Cardiac fibroblast (primary cell): ENCODE measurements at regions not wholly inside any gene's neighbourhood (a gene's known extent, or its start where the extent isn't known, plus 50 kb on each side); places are given as distances from the start of the nearest gene placed in this dataset.

Experiments
- DNase-seq, 2 donors: peaks; one replicate each; pipeline versions ENCODE4 v3.0.0 to v3.0.0-alpha.2; 2010; ENCODE audit warnings: low read depth in 2 of 2
- H3K4me3 ChIP-seq, 2 donors: replicated peaks in 1 of 2; 1 replicate in 1 of 2; 2 replicates in 1 of 2; pipeline ENCODE4 v1.5.1; 2011; ENCODE audit warnings: low read depth in 2 of 2, low read length in 2 of 2, mild to moderate bottlenecking in 2 of 2, moderate library complexity in 1 of 2
- CTCF ChIP-seq: IDR thresholded peaks from one replicate; pipeline ENCODE4 v1.5.1; 2011; ENCODE audit warnings: low read depth, mild to moderate bottlenecking, low read length, inconsistent platforms

DNA sequence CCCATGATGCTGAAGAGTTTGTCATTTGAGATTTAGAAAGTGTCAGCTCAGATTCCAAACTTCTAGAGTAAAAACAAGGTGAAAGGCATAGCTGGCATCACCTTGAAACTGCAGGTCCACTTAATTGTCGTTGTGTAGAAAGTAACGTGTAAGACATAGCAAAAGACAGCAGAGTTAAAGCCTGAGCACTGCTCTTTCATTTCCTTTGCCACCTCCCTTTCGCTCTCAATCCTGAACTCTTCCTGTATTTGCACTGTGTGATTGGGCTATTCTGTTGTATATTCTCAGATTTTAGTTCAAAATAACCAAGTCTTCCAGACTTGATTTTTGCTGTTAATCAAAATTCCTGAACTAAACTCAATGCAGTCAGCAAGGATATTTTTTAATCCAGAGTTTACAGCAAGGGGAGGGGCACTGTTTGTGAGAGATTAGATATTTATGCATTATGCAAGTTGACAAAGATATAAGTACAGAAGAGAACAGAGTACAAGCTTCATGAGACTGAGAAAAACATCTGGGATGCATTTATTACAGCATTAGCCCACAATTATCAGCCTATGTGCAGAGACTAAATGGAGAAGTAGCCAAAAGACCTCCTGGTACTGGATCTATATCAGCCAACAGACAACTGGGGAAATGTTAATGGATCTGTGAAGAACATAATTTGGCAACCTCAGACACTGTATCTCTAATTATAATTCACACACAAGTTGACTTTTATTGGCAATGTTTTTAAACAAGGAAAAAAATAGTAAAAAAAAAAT is 328.6 kb downstream of the SUCLA2 start:
- no peak for TF ChIP-seq CTCF
- peak; percentile 2 to 75 for DNase-seq
- H3K4me3 ChIP-seq, result no peak overlapping the region

DNA sequence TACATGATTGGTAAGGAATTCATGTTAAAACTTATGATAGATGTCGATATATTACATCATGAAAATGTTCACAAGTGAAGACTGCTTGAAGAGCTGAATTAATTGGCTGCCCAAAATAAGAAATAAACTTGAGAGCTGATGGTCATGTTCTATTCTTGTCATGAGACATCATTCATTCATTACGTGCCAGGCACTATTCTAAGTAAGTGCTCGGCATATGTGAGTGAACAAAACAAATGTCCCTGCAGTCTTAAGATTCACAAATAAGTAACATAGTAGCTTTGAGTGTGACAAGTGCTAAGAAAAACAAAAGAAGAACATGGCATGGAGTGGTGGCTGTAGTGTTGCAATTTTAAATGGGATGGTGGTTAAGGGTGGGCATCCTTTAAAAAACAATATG is 329.3 kb downstream of the SUCLA2 start:
- no peak for TF ChIP-seq CTCF
- no peak for DNase-seq
- H3K4me3 ChIP-seq, result no peak overlapping the region

DNA sequence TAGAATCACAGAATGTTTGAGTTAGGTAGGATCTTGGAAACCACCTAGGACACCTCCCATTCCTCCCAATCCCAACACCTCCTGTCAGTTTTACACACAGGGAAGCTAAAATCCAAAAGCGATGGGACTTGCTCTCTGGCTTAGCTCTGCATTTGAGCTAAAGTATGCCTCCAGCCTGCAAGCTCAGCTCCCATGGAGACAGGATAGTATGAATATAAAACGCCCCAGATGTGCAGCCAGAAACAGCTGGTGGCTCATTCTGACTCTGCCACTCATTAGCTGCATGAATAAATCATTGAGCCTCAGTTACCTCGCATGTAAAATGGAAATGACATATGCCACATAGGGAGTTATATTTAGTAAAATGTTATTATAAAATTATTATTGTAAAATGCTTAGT is 336.0 kb downstream of the SUCLA2 start:
- TF ChIP-seq CTCF, result no peak
- no peak overlapping the region for H3K4me3 ChIP-seq
- no peak for DNase-seq

- peak; percentile 65 to 68 for DNase-seq
- TF ChIP-seq CTCF, result no peak
Observed at GRCh38 chr13:47661076-47661475, 340.0 kb downstream of the SUCLA2 start.

GRCh38 chr13:47656651-47657050 is 344.4 kb downstream of the SUCLA2 start:
- TF ChIP-seq CTCF, result no peak
- no peak overlapping the region for H3K4me3 ChIP-seq
- no peak for DNase-seq

More at GRCh38 chr13:47661076-47661475, 340.0 kb downstream of the SUCLA2 start:
- no peak overlapping the region for H3K4me3 ChIP-seq

GRCh38 chr13:47650209-47650608 is 350.9 kb downstream of the SUCLA2 start:
- DNase-seq, result no peak
- no peak for TF ChIP-seq CTCF
- no peak overlapping the region for H3K4me3 ChIP-seq

GRCh38 chr13:47647001-47647400 is 354.1 kb downstream of the SUCLA2 start:
- no peak for TF ChIP-seq CTCF
- no peak overlapping the region for H3K4me3 ChIP-seq
- DNase-seq, result no peak
